CD4-positive, alpha-beta T cell treated with Interleukin-17A for 4 hours (primary cell): ENCODE measurements at regions not wholly inside any gene's neighbourhood (a gene's known extent, or its start where the extent isn't known, plus 50 kb on each side); places are given as distances from the start of the nearest gene placed in this dataset.

Source experiments
- DNase-seq: peaks from one replicate; pipeline ENCODE4 v3.0.0-alpha.2; 2020; ENCODE audit warnings: mixed read lengths

- no peak for DNase-seq
These were observed 1251.1 kb downstream of the ZPLD1 start for GRCh38 chr3:103685939-103686338.

DNA sequence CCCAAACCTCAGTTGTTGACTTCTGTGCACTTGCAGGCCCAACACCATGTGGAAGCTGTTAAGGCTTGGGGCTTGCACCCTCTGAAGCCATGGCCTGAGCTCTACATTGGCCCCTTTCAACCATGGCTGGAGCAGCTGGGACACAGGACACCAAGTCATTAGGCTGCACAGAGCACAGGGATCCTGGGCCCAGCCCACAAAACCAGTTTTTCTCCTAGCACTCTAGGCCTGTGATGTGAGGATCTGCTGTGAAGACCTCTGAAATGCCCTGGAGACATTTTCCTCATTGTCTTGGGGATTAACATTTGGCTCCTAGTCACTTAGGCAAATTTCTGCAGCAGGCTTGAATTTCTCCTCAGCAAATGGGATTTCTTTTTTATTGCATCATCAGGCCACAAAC lies 1255.7 kb downstream of the ZPLD1 start:
- DNase-seq: no peak

GRCh38 chr3:103693831-103694230 lies 1259.0 kb downstream of the ZPLD1 start:
- no peak for DNase-seq

- no peak for DNase-seq
These were observed 1263.8 kb downstream of the ZPLD1 start for GRCh38 chr3:103698646-103699045.

DNA sequence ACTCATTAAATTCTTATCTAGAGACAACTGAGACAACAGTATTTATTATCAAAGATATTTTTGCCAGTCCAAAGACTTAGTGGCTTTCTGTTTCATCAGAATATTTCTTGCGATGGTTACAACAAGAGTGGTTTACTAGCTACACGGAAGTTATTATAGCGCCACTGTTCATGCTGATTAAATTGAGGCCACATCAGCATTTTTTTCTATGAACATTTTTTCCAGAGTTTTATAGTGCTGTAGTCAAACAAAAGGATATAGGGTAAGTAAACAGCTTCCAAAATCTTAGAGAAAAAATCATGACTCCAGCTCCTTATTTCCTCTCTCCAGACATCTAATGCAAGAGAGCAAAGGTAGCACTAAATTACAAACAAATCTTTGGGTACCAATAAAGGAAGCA lies 1264.4 kb downstream of the ZPLD1 start:
- no peak for DNase-seq

- DNase-seq: no peak
These were observed 1270.8 kb downstream of the ZPLD1 start for GRCh38 chr3:103705641-103706040.

DNA sequence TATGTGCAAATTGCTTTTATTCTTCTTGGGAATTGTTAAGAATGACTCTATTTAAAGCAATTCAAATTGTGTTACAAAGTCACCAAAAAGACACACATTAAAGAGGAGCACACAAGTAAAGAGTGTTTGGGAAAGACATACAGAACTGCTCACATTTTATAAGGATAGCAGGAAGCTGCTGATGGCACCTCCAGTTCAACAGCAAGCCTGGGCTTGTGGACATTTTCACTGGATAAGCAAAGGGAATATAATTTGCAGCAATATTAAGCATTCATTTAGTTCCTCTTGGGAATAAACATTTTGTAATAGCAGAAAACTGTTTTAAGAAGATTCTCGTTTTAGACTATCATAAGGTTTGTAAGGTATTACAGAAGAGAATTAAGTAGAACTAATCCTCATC lies 1271.9 kb downstream of the ZPLD1 start:
- no peak for DNase-seq

- no peak for DNase-seq
These were observed 1276.9 kb downstream of the ZPLD1 start for GRCh38 chr3:103711670-103712069.

DNA sequence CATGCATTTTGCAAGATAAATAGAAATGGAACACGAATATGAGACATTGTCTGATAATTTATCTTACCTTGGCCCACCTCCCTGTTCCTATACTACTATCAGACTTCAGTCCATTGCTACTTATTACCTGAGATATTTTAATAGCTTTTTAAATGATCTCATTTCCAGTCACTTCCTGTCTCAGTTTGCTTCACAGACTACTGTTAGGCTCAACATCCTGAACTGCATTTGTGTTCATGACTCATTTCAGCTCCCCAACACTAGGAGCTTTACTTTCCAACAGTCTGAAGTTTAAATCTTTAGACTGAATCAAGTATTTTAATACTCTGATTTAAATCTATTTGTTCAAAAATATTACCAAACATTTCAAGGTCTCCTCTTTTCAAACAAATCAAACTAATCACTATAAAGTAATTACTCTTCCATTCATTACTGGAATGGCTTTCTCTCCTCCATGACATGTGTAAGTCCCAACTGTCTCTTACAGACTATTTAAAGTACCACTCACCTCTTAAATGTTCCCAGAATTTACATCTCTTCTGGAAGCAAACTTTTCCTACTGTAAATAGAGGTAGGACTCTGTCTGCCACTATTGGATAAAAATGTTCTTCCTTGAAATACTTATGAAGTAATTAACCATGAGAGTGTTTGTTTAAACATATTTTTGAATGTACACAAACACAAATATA lies 1277.6 kb downstream of the ZPLD1 start:
- no peak for DNase-seq

- no peak for DNase-seq
These were observed 1294.7 kb downstream of the ZPLD1 start for GRCh38 chr3:103729547-103729946.

GRCh38 chr3:103730744-103731143 lies 1295.9 kb downstream of the ZPLD1 start:
- no peak for DNase-seq

- DNase-seq: no peak
These were observed 1318.2 kb downstream of the ZPLD1 start for GRCh38 chr3:103752986-103753385.

GRCh38 chr3:103767635-103768034 lies 1332.8 kb downstream of the ZPLD1 start:
- no peak for DNase-seq

GRCh38 chr3:103785017-103785416 lies 1350.2 kb downstream of the ZPLD1 start:
- DNase-seq: no peak

DNA sequence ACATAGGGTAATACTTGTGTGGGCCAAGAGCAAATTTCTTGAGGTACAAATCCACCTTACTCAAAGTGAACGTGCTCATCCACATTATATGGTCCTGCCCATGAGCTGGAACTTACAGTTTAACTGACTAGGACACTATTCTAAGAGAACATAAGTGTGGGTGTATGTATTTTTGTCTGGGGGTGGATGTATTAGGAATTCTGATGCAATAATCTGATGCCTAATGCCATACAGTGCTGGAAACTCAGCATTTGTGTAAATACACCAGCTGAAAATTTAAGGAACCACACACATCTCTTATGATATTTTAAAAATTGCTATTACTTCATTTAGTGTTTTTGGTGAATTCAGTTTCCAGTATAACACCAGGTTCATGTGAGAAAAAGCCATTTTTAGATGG lies 1350.7 kb downstream of the ZPLD1 start:
- DNase-seq: no peak

- no peak for DNase-seq
These were observed 1351.5 kb downstream of the ZPLD1 start for GRCh38 chr3:103786296-103786695.

- no peak for DNase-seq
These were observed 1352.5 kb downstream of the ZPLD1 start for GRCh38 chr3:103787164-103787871.

- DNase-seq: no peak
These were observed 1353.1 kb downstream of the ZPLD1 start for GRCh38 chr3:103787879-103788278.

GRCh38 chr3:103791786-103792515 lies 1357.1 kb downstream of the ZPLD1 start:
- no peak for DNase-seq

- DNase-seq: no peak
These were observed 1359.8 kb downstream of the ZPLD1 start for GRCh38 chr3:103794656-103795055.

DNA sequence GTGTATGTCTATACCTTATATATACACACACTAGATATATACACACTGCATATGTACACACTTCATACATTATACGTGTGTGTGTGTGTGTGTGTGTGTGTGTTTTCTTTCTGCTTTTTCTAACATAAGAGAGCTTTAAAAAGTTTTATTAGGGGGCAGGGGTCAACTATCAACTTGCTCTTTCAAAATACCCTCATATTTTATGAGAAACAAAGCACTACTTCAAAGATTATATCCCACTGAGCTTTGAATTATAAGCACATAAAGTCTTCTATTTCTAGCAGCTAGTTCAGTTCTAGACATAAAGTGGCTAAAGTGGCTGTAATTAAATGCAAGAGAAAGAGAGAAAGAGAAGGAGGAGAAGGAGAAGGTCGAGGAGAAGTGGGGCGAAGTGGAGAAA lies 1361.3 kb downstream of the ZPLD1 start:
- no peak for DNase-seq

DNA sequence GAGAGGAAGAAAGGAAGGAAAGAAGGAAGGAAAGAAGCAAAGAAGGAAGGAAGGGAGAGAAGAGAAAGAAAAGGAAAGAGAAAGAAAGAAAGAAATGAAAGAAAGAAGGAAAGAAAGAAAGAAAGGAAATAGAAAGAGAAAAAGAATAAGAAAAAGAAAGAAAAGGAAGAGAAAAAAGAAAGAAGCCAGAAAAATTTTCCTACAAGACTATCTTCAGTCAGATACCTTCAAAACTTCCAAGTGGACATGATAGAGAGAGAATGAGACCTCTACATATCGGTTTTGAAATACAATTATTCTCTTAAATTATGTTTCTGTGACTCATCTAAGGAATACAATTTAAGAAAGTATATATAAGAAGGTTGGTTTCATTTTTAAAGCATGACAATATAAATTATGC lies 1369.0 kb downstream of the ZPLD1 start:
- DNase-seq: no peak

DNA sequence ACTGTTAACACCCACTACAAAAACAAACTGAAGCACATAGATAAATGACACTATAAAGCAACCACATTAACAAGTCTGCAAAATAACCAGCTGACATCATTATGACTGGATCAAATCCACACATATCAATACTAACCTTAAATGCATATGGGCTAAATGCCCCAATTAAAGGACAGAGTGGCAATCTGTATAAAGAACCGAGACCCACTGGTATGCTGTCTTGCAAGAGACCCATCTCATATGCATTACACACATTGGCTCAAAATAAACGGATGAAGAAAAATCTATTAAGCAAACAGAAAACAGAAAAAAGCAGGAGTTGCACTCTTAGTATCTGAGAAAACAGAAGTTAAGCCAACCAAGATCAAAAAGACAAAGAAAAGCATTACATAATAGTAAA lies 1375.4 kb downstream of the ZPLD1 start:
- no peak for DNase-seq

DNA sequence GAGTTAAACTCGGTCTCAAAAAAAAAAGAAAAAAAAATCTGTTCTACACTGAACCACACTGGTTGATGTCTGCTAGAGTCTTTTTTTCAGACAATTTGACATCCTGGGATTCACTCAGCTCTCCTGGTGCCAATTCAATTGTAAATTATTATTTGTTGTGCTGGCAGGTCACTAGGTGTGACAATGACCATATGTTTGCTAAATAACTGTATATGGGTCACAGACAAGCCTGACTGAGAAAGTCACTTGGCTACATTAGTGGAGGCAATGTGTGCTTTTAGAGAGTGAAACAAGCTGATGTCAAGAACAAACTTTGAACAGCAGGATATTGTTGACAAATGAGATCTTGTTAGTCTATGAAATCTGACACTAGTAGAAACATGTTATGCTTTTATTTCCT lies 1379.1 kb downstream of the ZPLD1 start:
- DNase-seq: no peak
